Trophoblast cell (in vitro differentiated cells and primary cell): ENCODE measurements at regions not wholly inside any gene's neighbourhood (a gene's known extent, or its start where the extent isn't known, plus 50 kb on each side); places are given as distances from the start of the nearest gene placed in this dataset.

Experiments
- DNase-seq, 2 donors: peaks; one replicate each; pipeline ENCODE4 v3.0.0-alpha.2; 2016
- H2AFZ ChIP-seq: 2 replicates; pipeline ENCODE4 v1.6.1; 2013; ENCODE audit warnings: low read length, moderate library complexity, mild to moderate bottlenecking; ENCODE audit not compliant: insufficient read depth, poor library complexity
- H2AK5ac ChIP-seq: 2 replicates; pipeline ENCODE4 v1.6.1; 2013; ENCODE audit warnings: mild to moderate bottlenecking, low read length
- H2BK120ac ChIP-seq: 2 replicates; pipeline ENCODE4 v1.6.1; 2013; ENCODE audit warnings: low read length, mild to moderate bottlenecking, moderate library complexity; ENCODE audit not compliant: insufficient read depth, poor library complexity
- H2BK12ac ChIP-seq: 2 replicates; pipeline ENCODE4 v1.6.1; 2013; ENCODE audit warnings: mild to moderate bottlenecking, low read length, moderate library complexity
- H2BK5ac ChIP-seq: 2 replicates; pipeline ENCODE4 v1.6.1; 2013; ENCODE audit warnings: low read length, low read depth, moderate library complexity, mild to moderate bottlenecking; ENCODE audit not compliant: poor library complexity
- H3K14ac ChIP-seq: 2 replicates; pipeline ENCODE4 v1.6.1; 2013; ENCODE audit warnings: mild to moderate bottlenecking, low read length
- H3K18ac ChIP-seq: 2 replicates; pipeline ENCODE4 v1.6.1; 2013; ENCODE audit warnings: mild to moderate bottlenecking, low read length
- H3K23ac ChIP-seq: 2 replicates; pipeline ENCODE4 v1.6.1; 2013; ENCODE audit warnings: low read length
- H3K27ac ChIP-seq: 2 replicates; pipeline ENCODE4 v1.5.1; 2013; ENCODE audit warnings: low read depth, mild to moderate bottlenecking, inconsistent platforms, low read length, moderate library complexity
- H3K27me3 ChIP-seq: 2 replicates; pipeline ENCODE4 v1.6.1; 2013; ENCODE audit warnings: inconsistent platforms, mild to moderate bottlenecking, low read length, moderate library complexity; ENCODE audit not compliant: insufficient read depth
- H3K36me3 ChIP-seq, 2 experiments: 1 replicate in 1 of 2; 2 replicates in 1 of 2; pipeline ENCODE4 v1.6.1; 2013; ENCODE audit warnings: low read length in 2 of 2, mild to moderate bottlenecking in 2 of 2, moderate library complexity in 1 of 2; ENCODE audit not compliant: insufficient read depth in 2 of 2, control insufficient read depth in 1 of 2
- H3K4ac ChIP-seq: 2 replicates; pipeline ENCODE4 v1.6.1; 2013; ENCODE audit warnings: low read depth, mild to moderate bottlenecking, low read length, moderate library complexity
- H3K4me1 ChIP-seq, 2 experiments: 1 replicate in 1 of 2; 2 replicates in 1 of 2; pipeline ENCODE4 v1.6.1; 2013; ENCODE audit warnings: low read length in 2 of 2, mild to moderate bottlenecking in 2 of 2, moderate library complexity in 1 of 2; ENCODE audit not compliant: insufficient read depth in 2 of 2, control insufficient read depth in 1 of 2
- H3K4me2 ChIP-seq: 2 replicates; pipeline ENCODE4 v1.6.1; 2013; ENCODE audit warnings: inconsistent platforms, mild to moderate bottlenecking, low read length, moderate library complexity
- H3K4me3 ChIP-seq: 2 replicates; pipeline ENCODE4 v1.5.1; 2013; ENCODE audit warnings: mild to moderate bottlenecking, low read depth, low read length, inconsistent platforms
- H3K79me1 ChIP-seq: one replicate; pipeline ENCODE4 v1.6.1; 2013; ENCODE audit warnings: low read length
- H3K79me2 ChIP-seq: 2 replicates; pipeline ENCODE4 v1.6.1; 2013; ENCODE audit warnings: low read length, mild to moderate bottlenecking; ENCODE audit not compliant: control insufficient read depth, insufficient read depth, poor library complexity
- H3K9ac ChIP-seq: 2 replicates; pipeline ENCODE4 v1.6.1; 2013; ENCODE audit warnings: mild to moderate bottlenecking, low read length
- H3K9me3 ChIP-seq: 2 replicates; pipeline ENCODE4 v1.6.1; 2013; ENCODE audit warnings: low read depth, mild to moderate bottlenecking, control low read depth, inconsistent platforms, low read length; ENCODE audit not compliant: insufficient read depth
- H4K12ac ChIP-seq: 2 replicates; pipeline ENCODE4 v1.6.1; 2013; ENCODE audit warnings: low read depth, mild to moderate bottlenecking, low read length, moderate library complexity
- H4K8ac ChIP-seq: 2 replicates; pipeline ENCODE4 v1.6.1; 2013; ENCODE audit warnings: low read depth, mild to moderate bottlenecking, low read length, moderate library complexity
- H4K91ac ChIP-seq: one replicate; pipeline ENCODE4 v1.6.1; 2013; ENCODE audit warnings: low read depth, mild to moderate bottlenecking, low read length, moderate library complexity
- WGBS: extraction: QIAGEN DNeasy Blood & Tissue Kit; methylation state at CpG from one replicate; pipeline ENCODE4 v1.1.7; 2013; ENCODE audit warnings: missing lambda C conversion rate; ENCODE audit not compliant: insufficient read length, insufficient coverage; ENCODE audit errors: extremely low coverage; 5-methylcytosine and 5-hydroxymethylcytosine counted together

- Histone ChIP-seq H3K79me1 (peaks cover 10% of the 10 kb centered on the region), H3K9me3 (no peaks in the 10 kb centered on the region), H4K91ac (no peak overlapping the region), H3K14ac (no peak overlapping the region), H3K9ac (no peak overlapping the region), H3K79me2 (peaks cover 2% of the 10 kb centered on the region), H2AK5ac (no peak overlapping the region), H4K12ac (no peak overlapping the region), H3K4me1 (peaks cover 0 to 5% of the 10 kb centered on the region in 2 experiments), H3K27ac (peak overlapping the region; percentile 41), H3K23ac (no peak overlapping the region), H3K18ac (no peak overlapping the region), H3K4me3 (no peak overlapping the region), H2BK5ac (no peak overlapping the region), H3K4me2 (no peak overlapping the region), H3K4ac (no peak overlapping the region), H4K8ac (no peak overlapping the region), H3K36me3 (no peaks in the 10 kb centered on the region), H2BK120ac (no peak overlapping the region), H3K27me3 (no peaks in the 10 kb centered on the region), H2BK12ac (no peak overlapping the region), H2AFZ (no peak overlapping the region)
- no peak for DNase-seq
- WGBS: no CpG with 5 or more reads among the region's 3 CpGs
Observed at GRCh38 chrX:11954176-11954575, 184.1 kb upstream of the FRMPD4 start.

- H3K9ac ChIP-seq: no peak overlapping the region
- no peak overlapping the region for H3K4me3 ChIP-seq
- H3K27me3 ChIP-seq: no peaks in the 10 kb centered on the region
- no peaks in the 10 kb centered on the region for H3K36me3 ChIP-seq
- no peak overlapping the region for H3K18ac ChIP-seq
- peak in 1 of 2 donors; percentile 29 for DNase-seq
- no peak overlapping the region for H4K8ac ChIP-seq
- peaks cover 2% of the 10 kb centered on the region for H3K79me1 ChIP-seq
- H2AK5ac ChIP-seq: no peak overlapping the region
- H2AFZ ChIP-seq: no peak overlapping the region
- no peaks in the 10 kb centered on the region for H3K4me1 ChIP-seq
- no peak overlapping the region for H4K12ac ChIP-seq
- H3K4me2 ChIP-seq: no peak overlapping the region
- no peak overlapping the region for H2BK5ac ChIP-seq
- H3K4ac ChIP-seq: no peak overlapping the region
- H3K14ac ChIP-seq: no peak overlapping the region
- H4K91ac ChIP-seq: no peak overlapping the region
- WGBS: no CpG with 5 or more reads among the region's 4 CpGs
- no peak overlapping the region for H2BK12ac ChIP-seq
- H3K9me3 ChIP-seq: no peaks in the 10 kb centered on the region
- no peak overlapping the region for H2BK120ac ChIP-seq
- no peak overlapping the region for H3K27ac ChIP-seq
- H3K23ac ChIP-seq: no peak overlapping the region
- H3K79me2 ChIP-seq: no peaks in the 10 kb centered on the region
Observed at GRCh38 chrX:11960031-11960430, 178.2 kb upstream of the FRMPD4 start.

GRCh38 chrX:11965436-11965835 is 172.8 kb upstream of the FRMPD4 start:
- no peak overlapping the region for H4K8ac ChIP-seq
- H2BK120ac ChIP-seq: no peak overlapping the region
- H3K18ac ChIP-seq: no peak overlapping the region
- peaks cover 0 to 5% of the 10 kb centered on the region in 2 experiments for H3K4me1 ChIP-seq
- no peaks in the 10 kb centered on the region for H3K9me3 ChIP-seq
- no peak overlapping the region for H4K12ac ChIP-seq
- H2AK5ac ChIP-seq: no peak overlapping the region
- no peak overlapping the region for H3K4ac ChIP-seq
- H3K4me2 ChIP-seq: no peak overlapping the region
- H2BK5ac ChIP-seq: no peak overlapping the region
- no peak overlapping the region for H3K23ac ChIP-seq
- no peak overlapping the region for H2AFZ ChIP-seq
- no peaks in the 10 kb centered on the region for H3K36me3 ChIP-seq
- DNase-seq: no peak
- no peak overlapping the region for H3K9ac ChIP-seq
- H2BK12ac ChIP-seq: no peak overlapping the region
- H3K79me2 ChIP-seq: no peaks in the 10 kb centered on the region
- no peak overlapping the region for H3K14ac ChIP-seq
- no peak overlapping the region for H3K4me3 ChIP-seq
- no peaks in the 10 kb centered on the region for H3K27me3 ChIP-seq
- WGBS: no CpG with 5 or more reads among the region's 1 CpG
- no peaks in the 10 kb centered on the region for H3K79me1 ChIP-seq
- H3K27ac ChIP-seq: no peak overlapping the region
- no peak overlapping the region for H4K91ac ChIP-seq

- H2AK5ac ChIP-seq: no peak overlapping the region
- no peak overlapping the region for H2BK5ac ChIP-seq
- no peaks in the 10 kb centered on the region for H3K79me1 ChIP-seq
- WGBS: no CpG with 5 or more reads among the region's 6 CpGs
- no peak overlapping the region for H3K14ac ChIP-seq
- no peak overlapping the region for H4K12ac ChIP-seq
- H3K4ac ChIP-seq: no peak overlapping the region
- no peak overlapping the region for H3K23ac ChIP-seq
- no peak overlapping the region for H2BK12ac ChIP-seq
- no peak overlapping the region for H3K4me2 ChIP-seq
- peak; percentile 75 to 87 for DNase-seq
- H3K18ac ChIP-seq: no peak overlapping the region
- no peaks in the 10 kb centered on the region for H3K27me3 ChIP-seq
- H4K91ac ChIP-seq: no peak overlapping the region
- H3K4me1 ChIP-seq: peaks cover 0 to 5% of the 10 kb centered on the region in 2 experiments
- no peaks in the 10 kb centered on the region for H3K79me2 ChIP-seq
- H2AFZ ChIP-seq: no peak overlapping the region
- no peak overlapping the region for H2BK120ac ChIP-seq
- H3K9ac ChIP-seq: no peak overlapping the region
- H3K27ac ChIP-seq: no peak overlapping the region
- no peaks in the 10 kb centered on the region for H3K36me3 ChIP-seq
- H3K9me3 ChIP-seq: no peaks in the 10 kb centered on the region
- no peak overlapping the region for H4K8ac ChIP-seq
- no peak overlapping the region for H3K4me3 ChIP-seq
Observed at GRCh38 chrX:11967986-11968869, 170.0 kb upstream of the FRMPD4 start.
